ENCODE measurements at regions not wholly inside any gene's neighbourhood (a gene's known extent, or its start where the extent isn't known, plus 50 kb on each side); places are given as distances from the start of the nearest gene placed in this dataset.

- TF ChIP-seq, protein P1, sequence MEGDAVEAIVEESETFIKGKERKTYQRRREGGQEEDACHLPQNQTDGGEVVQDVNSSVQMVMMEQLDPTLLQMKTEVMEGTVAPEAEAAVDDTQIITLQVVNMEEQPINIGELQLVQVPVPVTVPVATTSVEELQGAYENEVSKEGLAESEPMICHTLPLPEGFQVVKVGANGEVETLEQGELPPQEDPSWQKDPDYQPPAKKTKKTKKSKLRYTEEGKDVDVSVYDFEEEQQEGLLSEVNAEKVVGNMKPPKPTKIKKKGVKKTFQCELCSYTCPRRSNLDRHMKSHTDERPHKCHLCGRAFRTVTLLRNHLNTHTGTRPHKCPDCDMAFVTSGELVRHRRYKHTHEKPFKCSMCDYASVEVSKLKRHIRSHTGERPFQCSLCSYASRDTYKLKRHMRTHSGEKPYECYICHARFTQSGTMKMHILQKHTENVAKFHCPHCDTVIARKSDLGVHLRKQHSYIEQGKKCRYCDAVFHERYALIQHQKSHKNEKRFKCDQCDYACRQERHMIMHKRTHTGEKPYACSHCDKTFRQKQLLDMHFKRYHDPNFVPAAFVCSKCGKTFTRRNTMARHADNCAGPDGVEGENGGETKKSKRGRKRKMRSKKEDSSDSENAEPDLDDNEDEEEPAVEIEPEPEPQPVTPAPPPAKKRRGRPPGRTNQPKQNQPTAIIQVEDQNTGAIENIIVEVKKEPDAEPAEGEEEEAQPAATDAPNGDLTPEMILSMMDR (conservative IDR thresholded peaks at IDR 0.05; ENCODE audit: low read length), result no peak
- TF ChIP-seq EZH2phosphoT487 (IDR thresholded peaks at IDR 0.05; ENCODE audit: borderline replicate concordance, low read depth, low read length), result no peak
Measured at GRCh38 chr16:26950636-26951035, 116.1 kb upstream of the C16orf82 start.
